ENCODE measurements at regions not wholly inside any gene's neighbourhood (a gene's known extent, or its start where the extent isn't known, plus 50 kb on each side); places are given as distances from the start of the nearest gene placed in this dataset.

- Histone ChIP-seq H3K27me3 (ENCODE audit: control insufficient read depth, insufficient read depth) (no peaks in the 10 kb centered on the region), H3K4me1 (ENCODE audit: control insufficient read depth, insufficient read depth, low read length) (no peaks in the 10 kb centered on the region), H3K27ac (ENCODE audit: low read length) (no peak overlapping the region), H3K4me3 (ENCODE audit: low read length) (no peak overlapping the region), H3K9me3 (ENCODE audit: control insufficient read depth, low read length) (no peaks in the 10 kb centered on the region)
- ATAC-seq, result no peak
- intact Hi-C loops (cut with DNase I), result no loop called here
- WGBS, result 85% methylated on average over 5 of the region's 5 CpGs
- DNase-seq, result no peak
These were observed 273.5 kb downstream of the KLF6 start for GRCh38 chr10:3511483-3511882.

- 77% methylated on average over 6 of the region's 6 CpGs for WGBS
- Histone ChIP-seq H3K4me3 (ENCODE audit: low read length) (no peak overlapping the region), H3K4me1 (ENCODE audit: control insufficient read depth, insufficient read depth, low read length) (no peaks in the 10 kb centered on the region), H3K27me3 (ENCODE audit: control insufficient read depth, insufficient read depth) (no peaks in the 10 kb centered on the region), H3K9me3 (ENCODE audit: control insufficient read depth, low read length) (no peaks in the 10 kb centered on the region), H3K27ac (ENCODE audit: low read length) (no peak overlapping the region)
- no peak for DNase-seq
- no peak for ATAC-seq
- intact Hi-C loops (cut with DNase I), result no loop called here
These were observed 274.3 kb downstream of the KLF6 start for GRCh38 chr10:3510741-3511140.

DNA sequence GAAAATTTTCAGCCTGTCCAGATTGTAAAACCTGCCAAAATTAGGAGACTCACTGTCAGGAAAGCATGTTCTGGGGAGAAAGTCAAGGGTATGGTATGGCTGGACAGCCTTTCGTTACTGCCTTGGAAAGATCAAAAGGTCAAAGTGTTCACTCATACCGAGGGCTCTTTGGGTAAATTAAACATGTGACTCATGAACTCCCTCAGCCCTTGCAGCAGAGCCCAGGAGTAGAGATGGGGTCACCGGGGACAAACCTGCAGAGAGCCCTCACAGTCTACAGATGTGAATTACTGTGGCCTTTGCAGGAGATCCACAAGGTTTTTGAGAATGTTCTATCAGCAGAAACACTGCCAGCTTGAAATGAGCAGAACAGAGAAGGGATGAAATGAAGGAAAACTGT lies 275.7 kb downstream of the KLF6 start:
- ATAC-seq (no peak), DNase-seq (no peak)
- WGBS, result 88% methylated on average over 3 of the region's 3 CpGs
- H3K27ac ChIP-seq (ENCODE audit: low read length), result no peak overlapping the region
- intact Hi-C loops (cut with DNase I), result no loop called here
- H3K27me3 ChIP-seq (ENCODE audit: control insufficient read depth, insufficient read depth), result no peaks in the 10 kb centered on the region
- no peaks in the 10 kb centered on the region for H3K9me3 ChIP-seq (ENCODE audit: control insufficient read depth, low read length)
- no peaks in the 10 kb centered on the region for H3K4me1 ChIP-seq (ENCODE audit: control insufficient read depth, insufficient read depth, low read length)
- H3K4me3 ChIP-seq (ENCODE audit: low read length), result no peak overlapping the region

GRCh38 chr10:3503299-3503698 lies 281.7 kb downstream of the KLF6 start:
- intact Hi-C loops (cut with DNase I), result no loop called here

GRCh38 chr10:3502673-3503072 lies 282.3 kb downstream of the KLF6 start:
- WGBS, result 81% methylated on average over 6 of the region's 6 CpGs
- H3K27me3 ChIP-seq (ENCODE audit: control insufficient read depth, insufficient read depth), result no peaks in the 10 kb centered on the region
- no peak overlapping the region for H3K4me3 ChIP-seq (ENCODE audit: low read length)
- DNase-seq (no peak), ATAC-seq (no peak)
- intact Hi-C loops (cut with DNase I), result no loop called here
- H3K27ac ChIP-seq (ENCODE audit: low read length), result peak overlapping the region; percentile 52
- H3K4me1 ChIP-seq (ENCODE audit: control insufficient read depth, insufficient read depth, low read length), result peaks cover 2% of the 10 kb centered on the region
- no peaks in the 10 kb centered on the region for H3K9me3 ChIP-seq (ENCODE audit: control insufficient read depth, low read length)

More at GRCh38 chr10:3503299-3503698, 281.7 kb downstream of the KLF6 start:
- Histone ChIP-seq H3K27ac (ENCODE audit: low read length) (peak overlapping the region; percentile 25), H3K4me3 (ENCODE audit: low read length) (no peak overlapping the region), H3K9me3 (ENCODE audit: control insufficient read depth, low read length) (no peaks in the 10 kb centered on the region), H3K27me3 (ENCODE audit: control insufficient read depth, insufficient read depth) (no peaks in the 10 kb centered on the region), H3K4me1 (ENCODE audit: control insufficient read depth, insufficient read depth, low read length) (peaks cover 2% of the 10 kb centered on the region)
- DNase-seq (no peak), ATAC-seq (no peak)
- 65% methylated on average over 13 of the region's 13 CpGs for WGBS

DNA sequence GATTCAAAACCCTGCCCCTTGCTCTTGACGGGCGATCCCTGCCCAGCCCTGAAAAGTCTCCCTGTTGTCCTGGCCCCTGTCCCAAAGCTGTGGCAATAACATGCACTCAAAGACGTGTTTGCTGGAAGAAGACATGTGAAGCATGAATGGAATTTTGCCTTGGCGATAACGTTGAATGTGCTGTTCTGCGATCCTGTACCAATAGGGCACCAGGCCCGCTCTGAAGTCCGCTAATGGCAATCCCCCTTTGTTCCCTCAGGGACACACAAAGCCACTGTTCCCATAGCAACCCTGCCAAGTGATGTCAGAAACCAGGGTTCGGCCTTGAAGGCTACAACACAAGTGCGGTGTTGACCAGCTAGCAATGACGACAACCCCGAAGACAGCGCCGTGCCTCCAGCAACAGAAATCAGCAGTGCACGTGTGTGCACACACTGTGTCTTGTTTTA lies 284.6 kb downstream of the KLF6 start:
- Histone ChIP-seq H3K27ac (ENCODE audit: low read length) (peak overlapping the region; percentile 25), H3K9me3 (ENCODE audit: control insufficient read depth, low read length) (no peaks in the 10 kb centered on the region), H3K27me3 (ENCODE audit: control insufficient read depth, insufficient read depth) (no peaks in the 10 kb centered on the region), H3K4me3 (ENCODE audit: low read length) (no peak overlapping the region), H3K4me1 (ENCODE audit: control insufficient read depth, insufficient read depth, low read length) (peaks cover 2% of the 10 kb centered on the region)
- ATAC-seq (peak; percentile 93 to 96), DNase-seq (peak; percentile 82 to 88 (median 86))
- intact Hi-C loops (cut with DNase I), result no loop called here
- 34% methylated on average over 15 of the region's 15 CpGs for WGBS

DNA sequence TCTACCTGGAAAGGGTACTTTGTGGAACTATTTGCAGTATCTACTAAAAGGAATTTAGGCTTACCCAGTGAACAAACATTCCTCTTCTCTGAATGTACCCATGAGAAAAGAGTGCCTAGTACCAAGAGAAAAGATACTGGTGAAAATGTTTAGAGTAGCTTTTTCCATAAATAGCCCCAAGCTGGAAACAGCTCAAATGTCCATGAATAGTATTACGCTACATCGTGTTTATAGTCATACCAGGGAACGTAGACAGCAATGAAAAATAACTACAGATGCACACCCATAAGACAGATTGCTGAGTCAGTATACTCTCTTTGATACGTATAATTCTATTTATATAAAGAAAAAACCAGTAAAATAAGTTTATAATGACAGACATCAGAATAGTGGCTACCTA lies 285.9 kb downstream of the KLF6 start:
- no peak overlapping the region for H3K27ac ChIP-seq (ENCODE audit: low read length)
- no peak overlapping the region for H3K4me3 ChIP-seq (ENCODE audit: low read length)
- intact Hi-C loops (cut with DNase I), result no loop called here
- 66% methylated on average over 4 of the region's 4 CpGs for WGBS
- DNase-seq (no peak), ATAC-seq (no peak)
- peaks cover 2% of the 10 kb centered on the region for H3K4me1 ChIP-seq (ENCODE audit: control insufficient read depth, insufficient read depth, low read length)
- H3K27me3 ChIP-seq (ENCODE audit: control insufficient read depth, insufficient read depth), result no peaks in the 10 kb centered on the region
- no peaks in the 10 kb centered on the region for H3K9me3 ChIP-seq (ENCODE audit: control insufficient read depth, low read length)

GRCh38 chr10:3497581-3497980 lies 287.4 kb downstream of the KLF6 start:
- DNase-seq, result no peak
- H3K4me1 ChIP-seq (ENCODE audit: control insufficient read depth, insufficient read depth, low read length), result peaks cover 2% of the 10 kb centered on the region
- ATAC-seq, result no peak
- intact Hi-C loops (cut with DNase I), result no loop called here
- H3K27me3 ChIP-seq (ENCODE audit: control insufficient read depth, insufficient read depth), result no peaks in the 10 kb centered on the region
- 78% methylated on average over 7 of the region's 7 CpGs for WGBS
- H3K4me3 ChIP-seq (ENCODE audit: low read length), result no peak overlapping the region
- no peak overlapping the region for H3K27ac ChIP-seq (ENCODE audit: low read length)
- no peaks in the 10 kb centered on the region for H3K9me3 ChIP-seq (ENCODE audit: control insufficient read depth, low read length)

- Histone ChIP-seq H3K4me1 (ENCODE audit: control insufficient read depth, insufficient read depth, low read length) (no peaks in the 10 kb centered on the region), H3K9me3 (ENCODE audit: control insufficient read depth, low read length) (no peaks in the 10 kb centered on the region), H3K27me3 (ENCODE audit: control insufficient read depth, insufficient read depth) (no peaks in the 10 kb centered on the region), H3K27ac (ENCODE audit: low read length) (no peak overlapping the region), H3K4me3 (ENCODE audit: low read length) (no peak overlapping the region)
- intact Hi-C loops (cut with DNase I), result no loop called here
- WGBS, result 95% methylated on average over 7 of the region's 7 CpGs
- DNase-seq, result no peak
- ATAC-seq, result no peak
These were observed 288.9 kb downstream of the KLF6 start for GRCh38 chr10:3496138-3496537.

DNA sequence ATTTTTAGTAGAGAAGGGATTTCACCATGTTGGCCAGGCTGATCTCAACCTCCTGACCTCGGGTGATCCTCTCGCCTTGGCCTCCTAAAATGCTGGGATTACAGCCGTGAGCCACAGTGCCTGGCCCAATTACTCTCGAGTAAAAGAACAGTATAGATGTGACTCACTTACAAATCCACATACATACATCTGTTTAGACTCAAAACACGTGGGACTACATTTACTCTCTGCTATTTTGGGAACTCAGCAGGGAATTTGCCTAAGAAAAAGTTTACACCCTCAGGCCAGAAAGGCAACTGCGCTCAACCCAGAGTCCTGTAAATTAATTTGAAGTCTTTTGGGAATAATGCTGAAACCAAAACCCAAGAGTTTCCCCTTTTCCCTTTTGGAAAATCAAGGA lies 289.7 kb downstream of the KLF6 start:
- intact Hi-C loops (cut with DNase I), result no loop called here
- Histone ChIP-seq H3K4me3 (ENCODE audit: low read length) (no peak overlapping the region), H3K9me3 (ENCODE audit: control insufficient read depth, low read length) (no peaks in the 10 kb centered on the region), H3K27ac (ENCODE audit: low read length) (peak overlapping the region; percentile 75), H3K4me1 (ENCODE audit: control insufficient read depth, insufficient read depth, low read length) (no peaks in the 10 kb centered on the region), H3K27me3 (ENCODE audit: control insufficient read depth, insufficient read depth) (no peaks in the 10 kb centered on the region)
- DNase-seq, result no peak
- no peak for ATAC-seq
- WGBS, result 83% methylated on average over 6 of the region's 6 CpGs

- intact Hi-C loops (cut with DNase I), result no loop called here
- Histone ChIP-seq H3K27ac (ENCODE audit: low read length) (peak overlapping the region; percentile 75), H3K4me3 (ENCODE audit: low read length) (peak overlapping the region; percentile 14), H3K4me1 (ENCODE audit: control insufficient read depth, insufficient read depth, low read length) (no peaks in the 10 kb centered on the region), H3K27me3 (ENCODE audit: control insufficient read depth, insufficient read depth) (no peaks in the 10 kb centered on the region), H3K9me3 (ENCODE audit: control insufficient read depth, low read length) (no peaks in the 10 kb centered on the region)
- peak in 1 of 2 donors; percentile 53 for ATAC-seq
- DNase-seq, result peak in 2 of 3 donors; percentile 33 to 55
- 55% methylated on average over 11 of the region's 11 CpGs for WGBS
These were observed 290.2 kb downstream of the KLF6 start for GRCh38 chr10:3494838-3495230.

DNA sequence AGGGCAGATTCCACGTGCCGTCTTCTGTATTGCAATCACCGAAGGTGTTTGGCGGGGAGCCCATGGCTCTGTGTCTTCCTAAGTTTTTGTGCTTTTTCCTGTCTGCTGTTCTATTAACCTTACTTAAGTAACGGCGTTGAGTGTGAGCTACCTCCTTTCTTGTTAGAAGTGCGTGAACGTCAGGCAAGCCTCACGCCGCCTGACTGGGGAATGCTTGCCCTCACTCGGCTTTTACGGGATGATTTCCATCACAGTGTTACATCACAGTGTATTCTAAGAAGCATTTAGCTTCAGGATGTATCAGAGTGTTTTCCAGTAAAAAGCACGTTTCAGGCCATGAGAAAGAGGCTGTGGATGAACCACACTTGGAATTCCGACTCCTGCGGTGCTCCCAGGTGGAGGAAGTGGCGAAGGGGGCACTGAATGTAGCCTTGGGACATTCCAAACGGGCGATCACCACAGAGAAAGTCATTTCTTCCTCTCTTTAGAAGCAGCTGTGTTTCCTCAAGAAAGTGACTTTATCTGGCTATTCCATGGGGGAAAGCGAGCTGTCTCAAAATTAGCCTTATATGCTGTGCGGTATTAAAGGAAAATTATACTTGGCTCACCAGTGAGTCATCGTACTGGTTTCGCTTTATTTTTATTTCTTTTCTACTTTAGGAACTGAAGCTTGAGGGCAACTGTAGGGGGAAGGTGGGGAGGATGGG lies 290.7 kb downstream of the KLF6 start:
- DNase-seq (peak in 1 of 3 donors; percentile 74), ATAC-seq (peak; percentile 76 to 79)
- Histone ChIP-seq H3K9me3 (ENCODE audit: control insufficient read depth, low read length) (no peaks in the 10 kb centered on the region), H3K27ac (ENCODE audit: low read length) (peak overlapping the region; percentile 75), H3K27me3 (ENCODE audit: control insufficient read depth, insufficient read depth) (no peaks in the 10 kb centered on the region), H3K4me3 (ENCODE audit: low read length) (peak overlapping the region; percentile 14), H3K4me1 (ENCODE audit: control insufficient read depth, insufficient read depth, low read length) (no peaks in the 10 kb centered on the region)
- intact Hi-C loops (cut with DNase I), result no loop called here
- 51% methylated on average over 22 of the region's 22 CpGs for WGBS
